Hematopoietic multipotent progenitor cell treated with erythropoietin and hydrocortisone succinate and interleukin-3 and kit ligand, for 15 days (in vitro differentiated cells): ENCODE measurements at regions not wholly inside any gene's neighbourhood (a gene's known extent, or its start where the extent isn't known, plus 50 kb on each side); places are given as distances from the start of the nearest gene placed in this dataset.

Source experiments
- DNase-seq: peaks from one replicate; pipeline ENCODE4 v3.0.0-alpha.2; 2015; ENCODE audit warnings: low spot score

DNA sequence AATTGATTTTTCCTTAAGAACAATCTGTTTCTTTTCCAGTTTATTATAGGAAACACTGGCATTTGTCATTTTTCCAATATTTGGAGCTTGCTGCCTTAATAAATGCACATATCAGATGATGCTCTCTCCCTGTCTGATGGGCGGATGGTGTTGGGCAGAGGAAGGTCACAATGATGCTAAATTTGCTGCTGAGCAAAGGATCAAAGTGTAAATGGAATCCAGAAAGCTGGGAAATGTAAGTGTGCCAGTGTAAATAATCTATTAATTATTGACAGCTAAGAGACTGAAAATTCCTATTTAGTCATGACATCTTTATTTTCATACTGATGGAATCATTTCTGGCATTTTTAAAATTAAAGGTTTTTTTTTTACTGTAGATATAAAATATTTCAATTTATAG is 243.2 kb downstream of the PTBP2 start:
- DNase-seq: no peak

GRCh38 chr1:96966536-96967138 is 245.1 kb downstream of the PTBP2 start:
- DNase-seq: peak; percentile 56

- DNase-seq: no peak
Measured at GRCh38 chr1:96967311-96967710, 245.7 kb downstream of the PTBP2 start.

- no peak for DNase-seq
Measured at GRCh38 chr1:96968541-96968940, 247.0 kb downstream of the PTBP2 start.

DNA sequence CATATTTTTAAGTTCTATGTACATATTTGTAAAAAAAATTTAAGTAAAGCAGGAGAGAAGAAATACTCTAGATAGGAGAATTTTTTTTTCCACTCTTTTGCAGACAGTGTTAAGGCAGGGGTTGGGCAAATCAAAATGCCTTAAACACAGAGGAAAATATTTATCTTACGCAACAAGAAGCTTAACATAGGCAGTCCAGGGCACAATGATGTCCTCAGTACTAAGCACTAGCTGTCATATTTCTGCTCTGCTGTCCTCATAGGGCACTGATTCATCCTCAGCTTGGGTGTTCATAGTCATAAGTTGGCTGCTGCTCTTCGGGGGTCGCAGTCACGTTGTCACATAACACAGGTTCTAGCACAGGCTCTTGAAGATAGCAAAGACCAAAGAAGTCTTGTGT is 247.4 kb downstream of the PTBP2 start:
- no peak for DNase-seq

DNA sequence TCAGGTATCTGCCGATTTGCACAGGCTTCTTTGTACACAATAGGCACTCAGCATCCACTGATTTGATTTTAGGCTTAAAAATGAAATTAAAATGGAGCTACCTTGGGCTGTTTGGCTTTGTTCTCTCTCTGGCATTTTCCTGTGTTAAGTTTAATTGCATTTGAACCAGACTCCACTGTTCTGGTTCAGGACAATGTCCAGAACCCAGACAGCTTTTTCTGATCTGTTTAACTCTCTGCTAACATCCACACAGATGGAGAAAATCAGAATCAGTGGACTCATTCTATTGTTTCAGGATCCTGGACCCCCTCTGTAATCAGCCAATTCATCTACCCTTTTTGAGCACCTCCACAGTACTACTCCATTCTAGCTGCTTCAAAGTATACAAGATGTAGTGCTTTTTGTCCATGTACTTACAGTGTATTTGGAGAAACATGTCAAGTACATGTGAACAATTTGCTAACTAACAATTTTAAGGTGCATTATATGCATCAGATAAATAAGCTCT is 248.1 kb downstream of the PTBP2 start:
- no peak for DNase-seq

DNA sequence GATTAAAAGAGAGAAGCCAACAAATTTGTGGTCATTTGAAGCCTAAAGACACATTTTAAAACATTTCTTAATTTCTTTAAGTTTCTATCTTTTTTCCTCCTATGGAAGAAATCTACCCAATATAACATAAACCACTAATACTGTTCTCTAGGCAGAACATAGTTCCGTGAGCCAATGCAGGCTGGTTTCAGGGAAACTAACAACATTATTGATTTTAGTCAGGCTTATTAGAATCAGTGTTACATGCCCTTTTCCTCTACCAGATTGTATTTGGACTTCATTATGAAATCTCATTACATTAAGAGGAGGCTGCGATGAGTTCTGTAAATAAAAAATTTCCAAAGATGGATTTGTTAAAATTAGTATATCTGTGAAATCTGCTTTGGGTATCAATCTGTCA is 249.9 kb downstream of the PTBP2 start:
- DNase-seq: no peak

- no peak for DNase-seq
Measured at GRCh38 chr1:96971849-96972602, 250.4 kb downstream of the PTBP2 start.

GRCh38 chr1:96973605-96974004 is 252.0 kb downstream of the PTBP2 start:
- DNase-seq: no peak

DNA sequence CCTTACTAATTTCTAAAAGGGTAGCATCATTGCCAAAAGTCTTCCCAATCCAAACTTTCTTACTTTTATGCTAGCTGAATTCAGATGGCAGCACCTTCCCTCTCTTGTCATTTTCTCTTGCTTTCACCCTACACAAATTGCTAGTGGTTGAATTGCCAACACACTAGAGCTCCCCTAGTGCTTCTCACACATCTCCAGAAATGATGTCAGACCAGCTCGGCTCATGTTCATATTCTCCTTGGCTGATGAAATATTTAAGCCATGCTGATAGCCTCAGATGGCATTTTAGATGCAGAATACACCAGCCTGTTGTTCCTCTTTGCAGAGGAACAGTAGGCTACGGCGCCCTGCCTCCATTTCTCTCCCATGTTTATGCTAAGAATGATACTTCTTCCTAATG is 256.9 kb downstream of the PTBP2 start:
- no peak for DNase-seq

DNA sequence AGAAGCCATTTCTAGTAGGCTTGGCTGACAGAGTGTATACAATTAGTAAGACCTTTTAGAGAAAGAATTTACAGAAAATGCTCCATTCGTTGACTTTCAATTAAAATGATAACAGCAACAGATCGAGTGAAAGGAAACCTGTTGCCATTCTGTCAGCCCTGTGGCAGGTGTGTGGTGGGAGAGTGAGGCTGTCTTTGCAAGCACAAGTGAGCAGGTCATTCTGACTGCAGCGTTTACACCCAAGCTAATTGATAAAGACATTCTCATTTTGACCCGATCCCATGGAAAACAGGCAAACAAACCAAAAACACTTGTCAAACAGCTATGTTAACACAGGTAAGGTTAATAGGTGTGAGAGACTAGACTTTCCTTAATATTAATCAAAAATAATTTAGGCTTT is 257.3 kb downstream of the PTBP2 start:
- no peak for DNase-seq

GRCh38 chr1:96979304-96980268 is 258.0 kb downstream of the PTBP2 start:
- no peak for DNase-seq

DNA sequence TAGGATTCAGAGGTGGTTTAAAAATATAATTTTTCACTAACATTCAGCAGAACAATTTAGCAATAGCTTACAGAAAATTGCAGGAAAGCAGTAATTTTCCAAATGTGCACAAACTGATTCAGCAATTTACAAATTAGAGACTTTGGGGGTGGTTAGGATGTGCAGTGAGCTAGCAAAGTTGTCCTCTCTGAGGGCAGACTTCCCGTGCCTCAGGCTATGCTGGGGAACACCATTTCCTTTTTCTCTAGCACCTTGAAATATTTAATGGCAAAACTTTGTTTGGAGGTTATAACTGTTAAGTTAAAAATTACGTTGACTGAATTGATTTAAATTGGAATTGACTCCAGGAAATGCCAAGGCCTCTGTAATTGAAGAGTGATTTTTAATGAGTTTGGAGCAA is 258.9 kb downstream of the PTBP2 start:
- no peak for DNase-seq

- DNase-seq: no peak
Measured at GRCh38 chr1:96981181-96981580, 259.6 kb downstream of the PTBP2 start.

DNA sequence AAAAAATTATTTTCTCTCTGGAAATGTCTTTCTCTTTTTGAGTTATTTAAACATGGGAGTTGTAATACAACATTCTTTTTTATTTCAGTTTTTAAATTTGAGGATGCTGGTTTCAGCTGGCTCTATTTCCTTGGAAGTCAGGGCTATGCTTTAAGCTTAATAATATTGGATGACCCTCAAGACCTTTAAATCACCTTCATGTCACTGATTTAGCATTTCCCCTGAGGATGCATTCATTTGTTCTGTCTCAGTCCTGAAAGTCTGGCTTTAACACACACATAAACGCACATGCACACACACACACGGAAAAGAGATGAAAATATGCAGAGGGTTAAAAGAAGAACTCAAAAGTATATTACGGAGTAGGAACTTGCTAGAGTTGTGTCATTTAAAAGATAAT is 260.5 kb downstream of the PTBP2 start:
- no peak for DNase-seq

DNA sequence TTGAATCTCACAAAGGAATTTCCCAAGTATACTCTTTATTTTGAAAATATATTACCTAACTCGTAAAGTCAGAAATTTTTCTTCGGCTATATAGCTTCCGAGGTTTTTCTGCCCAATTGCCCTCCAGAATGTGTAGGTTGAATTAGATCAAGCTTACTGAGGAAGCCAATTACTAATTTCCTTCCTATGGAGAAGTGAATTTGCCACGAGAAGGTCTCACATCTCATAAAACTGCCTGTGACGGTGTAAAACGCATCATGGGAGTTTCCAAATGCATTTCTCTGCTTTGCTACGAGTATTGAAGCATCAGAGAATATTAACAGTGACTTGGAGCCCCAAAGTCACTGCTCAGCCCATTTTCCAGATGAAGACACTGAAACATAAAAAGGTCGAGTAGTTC is 262.3 kb downstream of the PTBP2 start:
- no peak for DNase-seq

DNA sequence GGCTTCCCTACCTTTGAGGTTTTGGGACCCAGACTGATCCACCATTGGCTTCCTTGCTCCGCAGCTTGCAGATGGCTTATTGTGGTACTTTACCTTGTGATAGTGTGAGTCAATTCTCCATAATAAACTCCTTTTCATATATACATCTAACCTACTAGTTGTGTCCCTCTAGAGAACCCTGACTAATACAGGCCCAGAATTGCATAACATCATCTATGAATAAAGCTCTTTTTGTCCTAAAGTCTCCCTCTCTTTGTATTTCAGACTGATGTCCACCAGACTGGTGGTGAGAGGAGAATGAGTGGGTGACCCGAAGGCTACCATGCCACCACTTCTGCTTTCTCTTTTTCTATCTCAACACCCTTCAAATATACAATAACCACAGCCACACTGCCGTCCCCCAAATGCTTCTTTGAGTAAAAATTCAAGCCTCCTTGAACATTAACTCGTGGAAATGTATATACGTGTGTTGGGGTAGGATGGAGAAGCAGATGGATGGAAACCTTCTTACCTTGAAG is 265.7 kb downstream of the PTBP2 start:
- no peak for DNase-seq

DNA sequence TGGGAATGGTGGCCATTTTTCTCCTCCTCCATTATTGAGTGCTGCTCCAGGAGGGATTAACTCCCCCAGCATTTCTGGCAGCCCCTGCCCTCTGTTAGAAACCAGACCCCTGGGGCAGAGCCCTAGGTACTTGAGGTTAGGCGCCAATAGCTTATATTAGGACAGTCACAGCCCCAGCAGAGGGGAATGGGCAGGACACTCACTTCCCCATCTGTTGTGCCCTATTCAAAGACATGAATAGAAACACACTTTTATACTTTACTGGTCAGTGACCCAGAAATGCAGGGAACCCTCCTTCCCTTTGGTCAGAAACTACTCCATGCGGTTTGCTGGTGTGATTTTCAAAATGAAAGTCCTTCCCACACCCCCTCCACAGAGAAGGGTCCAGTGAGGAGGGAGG is 267.7 kb downstream of the PTBP2 start:
- DNase-seq: no peak

GRCh38 chr1:96990136-96990535 is 268.6 kb downstream of the PTBP2 start:
- no peak for DNase-seq

GRCh38 chr1:96991261-96991660 is 269.7 kb downstream of the PTBP2 start:
- no peak for DNase-seq

GRCh38 chr1:96992871-96993270 is 271.3 kb downstream of the PTBP2 start:
- DNase-seq: no peak

DNA sequence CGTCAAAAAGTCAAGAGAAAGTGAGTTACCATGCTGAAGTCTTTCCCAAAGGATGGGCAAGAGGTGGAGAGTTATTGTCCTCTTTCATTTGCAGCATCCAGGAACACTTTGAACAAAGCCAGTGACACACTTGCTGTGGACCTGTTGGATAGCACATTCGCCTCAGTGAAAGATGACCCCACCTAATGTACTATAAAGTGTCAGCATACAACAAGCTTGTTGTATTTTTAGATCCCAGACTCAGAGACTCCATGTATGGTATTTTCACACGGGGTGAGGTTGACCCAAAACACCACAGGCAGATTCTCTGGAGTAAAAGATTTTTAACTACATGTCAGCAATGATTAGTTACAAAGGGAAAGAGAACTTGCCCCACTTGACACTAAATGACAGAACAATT is 273.8 kb downstream of the PTBP2 start:
- no peak for DNase-seq
